HG02884 (cell line): ENCODE measurements at regions not wholly inside any gene's neighbourhood (a gene's known extent, or its start where the extent isn't known, plus 50 kb on each side); places are given as distances from the start of the nearest gene placed in this dataset.

Experiments
- ATAC-seq: cut with Tn5 transposase; IDR thresholded peaks from one replicate; pipeline ENCODE4 v1.9.1; 2021; ENCODE audit warnings: mild to moderate bottlenecking, moderate library complexity; ENCODE audit not compliant: unreplicated experiment

DNA sequence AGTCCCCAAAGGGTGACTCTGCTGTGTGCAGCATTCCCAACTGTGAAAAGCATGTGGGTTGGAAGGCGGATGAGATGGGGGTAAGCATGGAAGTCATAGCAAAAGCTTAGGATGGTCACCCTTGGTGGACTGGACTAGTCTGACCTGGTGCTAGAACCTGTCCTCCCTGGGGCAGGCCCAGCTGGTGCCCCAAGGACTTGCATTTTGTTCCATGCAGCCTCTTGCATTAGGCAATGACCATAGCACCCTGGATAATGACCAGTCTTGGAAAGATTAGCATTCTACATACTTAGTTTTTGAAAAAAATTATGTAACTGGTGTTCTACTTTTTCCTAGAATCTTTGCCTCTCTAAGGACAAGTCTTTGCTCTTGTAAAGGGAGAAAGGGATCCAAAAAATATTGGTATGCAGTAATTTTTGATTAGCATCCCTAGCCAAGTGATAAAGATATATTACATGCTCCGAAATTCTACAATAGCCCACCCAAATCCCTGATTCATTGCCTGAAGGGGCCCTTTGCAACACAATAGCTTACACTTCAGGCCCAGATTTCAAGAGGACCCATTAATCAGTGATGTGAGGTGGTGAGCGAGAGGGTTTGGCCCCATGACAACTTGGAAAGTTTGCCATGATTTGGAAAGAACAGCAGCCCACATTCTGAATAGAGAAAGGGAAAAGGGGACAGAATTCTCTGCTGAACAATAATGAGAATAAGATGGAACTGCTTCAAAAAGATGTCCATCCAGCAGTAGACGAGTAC, 93.3 kb upstream of the CD180 start:
- no peak for ATAC-seq

GRCh38 chr5:67287510-67288268, 91.1 kb upstream of the CD180 start:
- no peak for ATAC-seq

- ATAC-seq = no peak
These were observed 89.4 kb upstream of the CD180 start for GRCh38 chr5:67286006-67286405.

DNA sequence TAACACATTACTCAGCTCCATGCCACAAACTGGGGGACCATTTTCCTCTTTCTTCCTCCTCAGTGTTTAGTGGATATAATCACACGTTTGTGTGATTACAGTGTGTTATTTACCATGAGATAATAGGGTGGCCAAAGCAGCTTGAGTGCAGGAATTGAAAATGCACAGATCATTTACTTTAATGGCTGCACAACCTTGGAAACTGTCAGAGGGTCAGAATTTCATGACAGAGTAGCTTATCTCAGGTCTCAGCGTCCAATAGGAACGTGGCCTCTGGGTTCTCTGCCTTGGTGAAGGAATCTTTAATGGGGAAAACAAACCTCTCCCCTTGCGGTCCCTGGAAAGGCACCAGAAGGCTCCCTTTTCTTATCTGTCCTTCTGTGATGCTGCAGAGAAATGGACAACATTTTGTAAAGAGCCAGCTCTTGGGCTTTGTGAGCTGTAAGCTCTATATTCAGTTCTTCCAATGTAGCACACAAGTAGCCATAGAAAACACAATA, 87.4 kb upstream of the CD180 start:
- no peak for ATAC-seq

DNA sequence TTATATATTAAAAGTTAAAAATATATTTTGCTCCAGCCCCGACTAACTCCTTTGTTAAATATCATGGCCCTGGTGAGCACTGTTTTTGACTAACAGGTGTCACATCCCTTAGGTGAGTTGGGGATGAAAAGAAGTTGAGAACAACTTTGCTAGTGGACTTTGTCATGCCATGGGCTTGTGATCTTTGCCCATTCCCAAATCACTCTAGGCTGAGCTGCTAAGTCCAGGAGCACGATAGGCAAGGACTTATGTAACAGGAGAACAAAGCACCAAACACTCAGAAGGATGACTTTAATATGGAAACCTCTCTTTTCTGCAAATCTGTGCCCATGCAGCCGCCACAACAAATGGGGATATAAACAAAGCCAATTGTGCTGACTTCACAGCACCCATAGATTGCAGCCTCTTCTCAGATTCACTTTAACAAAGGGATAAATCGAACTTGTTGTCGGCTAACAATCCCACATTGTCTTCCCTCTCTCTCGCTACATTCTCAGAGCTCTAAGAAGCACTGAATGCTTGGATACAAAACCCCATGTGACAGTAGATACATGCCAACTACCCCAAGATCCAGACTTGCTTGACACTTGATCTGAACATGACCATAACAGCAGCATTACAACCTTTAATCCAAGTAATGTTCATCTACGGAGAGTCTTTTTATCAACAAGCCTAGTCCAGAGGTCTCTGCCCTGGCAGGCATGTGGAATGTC, 86.8 kb upstream of the CD180 start:
- ATAC-seq = no peak

DNA sequence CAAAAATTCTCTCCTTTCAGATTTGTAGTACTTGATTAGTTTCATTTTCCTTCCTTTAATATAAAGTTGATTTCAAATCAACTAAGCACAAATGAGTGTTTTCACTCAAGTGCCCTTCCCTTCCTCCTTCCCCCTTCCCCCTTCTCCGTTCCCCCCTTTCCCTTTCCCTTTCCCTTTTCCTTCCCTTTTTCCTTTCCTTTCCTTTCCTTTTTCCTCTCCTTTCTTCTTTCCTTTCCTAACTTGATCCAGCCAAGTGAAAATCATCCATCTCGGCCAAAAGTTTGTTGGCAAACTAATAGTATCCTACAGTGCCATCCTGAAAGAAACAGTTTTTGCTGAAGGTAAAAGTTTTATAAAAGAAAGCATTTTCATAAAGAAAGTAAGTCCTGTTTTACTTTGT, 85.3 kb upstream of the CD180 start:
- no peak for ATAC-seq

DNA sequence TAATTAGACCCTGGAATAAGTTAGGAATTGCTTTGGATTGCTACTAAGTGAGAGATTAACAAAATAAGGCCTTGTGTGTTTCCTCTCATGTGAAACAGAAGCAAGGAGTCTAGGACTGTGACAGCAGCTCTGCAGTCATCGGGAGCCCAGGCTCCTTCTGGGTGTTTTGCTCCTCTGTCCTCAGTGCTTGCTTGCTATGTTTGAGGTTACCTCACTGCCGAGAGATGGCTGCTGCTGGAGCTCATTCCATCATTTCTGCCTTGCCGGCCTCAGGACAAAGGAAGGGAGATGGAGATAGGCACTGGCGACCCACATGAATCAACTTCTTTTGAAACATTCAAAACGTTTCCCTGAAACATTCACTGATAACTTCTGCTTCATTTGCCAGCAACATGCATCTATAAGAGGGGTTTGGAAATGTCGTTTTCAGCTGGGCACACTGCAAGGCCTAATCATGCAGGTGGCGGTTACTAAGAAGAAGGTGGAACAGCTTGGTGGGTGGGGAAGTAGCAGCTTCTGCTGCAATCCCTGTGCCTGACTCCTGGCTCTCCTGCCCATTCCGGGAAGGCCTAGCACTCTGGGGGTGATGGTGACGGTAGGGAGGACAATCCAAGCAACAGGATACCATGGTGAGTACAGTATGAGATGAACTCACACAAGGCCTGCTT, 77.2 kb upstream of the CD180 start:
- no peak for ATAC-seq

DNA sequence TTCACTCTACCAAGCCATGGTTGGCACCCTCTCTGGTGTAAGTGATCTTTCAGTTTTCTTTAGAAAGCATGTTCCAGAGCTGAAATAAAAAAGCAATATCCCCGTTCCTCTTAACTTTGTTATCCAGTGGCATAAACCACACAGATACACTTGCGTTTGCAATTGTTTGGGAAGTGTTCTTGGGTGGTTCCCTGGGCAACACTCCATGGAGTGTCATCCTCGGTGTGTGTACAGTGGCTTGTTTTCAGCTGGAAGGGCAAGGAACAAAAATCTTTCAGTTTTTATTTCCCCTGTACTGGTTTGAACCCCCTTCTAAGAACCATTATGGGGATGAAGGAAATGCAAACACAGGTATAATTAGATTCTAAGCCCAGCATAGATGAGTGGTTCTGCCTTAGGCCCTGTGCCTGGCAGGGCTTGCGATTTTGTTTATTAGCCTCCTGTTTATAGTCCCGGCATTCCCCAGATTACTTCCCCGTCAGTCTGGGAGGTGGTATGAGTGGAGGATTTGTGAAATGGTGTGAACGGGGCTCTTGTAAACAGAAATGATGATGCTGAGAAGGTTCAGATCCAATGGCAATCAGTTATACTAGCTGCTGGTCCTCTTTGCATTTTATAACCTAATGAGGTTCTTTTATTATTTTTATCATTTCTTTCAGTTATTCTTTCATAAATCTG, 76.0 kb upstream of the CD180 start:
- no peak for ATAC-seq

GRCh38 chr5:67268231-67269021, 71.8 kb upstream of the CD180 start:
- no peak for ATAC-seq

- ATAC-seq = no peak
These were observed 71.1 kb upstream of the CD180 start for GRCh38 chr5:67267512-67268216.

- ATAC-seq = no peak
These were observed 70.2 kb upstream of the CD180 start for GRCh38 chr5:67266654-67267350.

GRCh38 chr5:67265951-67266350, 69.4 kb upstream of the CD180 start:
- no peak for ATAC-seq

DNA sequence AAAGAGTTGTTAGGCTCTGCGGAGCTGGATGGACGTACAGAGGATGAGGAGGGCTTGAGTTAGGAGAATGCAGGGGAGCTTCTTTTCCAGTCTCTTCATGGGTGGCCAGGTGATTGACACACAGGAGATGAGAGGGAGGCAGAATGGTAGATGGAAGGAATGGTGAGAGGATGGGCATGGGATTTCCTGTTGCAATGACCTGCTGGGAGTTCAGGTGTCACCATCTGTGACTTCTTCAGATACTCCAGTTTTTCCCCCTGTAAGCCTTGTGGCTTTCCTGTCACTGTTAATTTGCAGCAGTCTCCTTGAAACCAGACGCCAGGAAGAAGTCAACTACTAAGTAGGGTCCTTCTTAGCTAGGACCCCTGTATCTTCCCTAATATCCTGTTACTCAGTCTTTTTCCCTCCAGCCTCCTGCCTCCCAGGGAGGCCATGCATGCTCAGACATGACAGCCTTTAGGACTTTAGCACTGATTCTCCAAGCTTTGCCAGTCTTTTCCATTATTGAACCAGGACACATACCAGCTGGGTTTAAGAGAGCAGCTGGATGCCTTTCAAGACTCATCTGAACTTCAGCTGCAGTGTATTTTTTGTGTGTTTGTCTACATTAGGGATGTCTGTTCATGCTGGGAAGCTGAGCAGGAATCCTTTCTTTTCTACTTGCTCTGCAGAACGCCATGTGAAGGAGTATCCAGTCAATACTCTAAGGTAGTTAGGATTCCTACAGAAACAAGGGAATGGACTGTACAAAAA, 67.2 kb upstream of the CD180 start:
- ATAC-seq = no peak

GRCh38 chr5:67262956-67263355, 66.4 kb upstream of the CD180 start:
- no peak for ATAC-seq

DNA sequence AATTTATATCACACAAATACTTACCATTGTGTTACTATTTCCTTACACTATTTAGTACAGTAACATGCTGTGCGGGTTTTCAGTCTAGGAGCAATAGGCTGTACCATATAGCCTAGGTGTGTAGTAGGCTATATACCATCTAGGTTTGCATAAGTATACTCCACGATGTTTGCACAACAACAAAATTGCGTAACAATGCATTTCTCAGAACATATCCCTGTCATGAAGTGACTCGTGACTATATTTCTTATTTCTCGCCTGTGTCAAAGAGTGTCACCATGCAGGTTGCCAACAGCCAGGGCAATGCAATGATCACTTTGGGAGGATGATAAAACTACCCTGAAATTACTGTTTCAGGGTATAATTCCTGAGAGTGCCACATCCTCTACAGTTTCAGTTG, 65.6 kb upstream of the CD180 start:
- no peak for ATAC-seq

GRCh38 chr5:67259548-67260215, 63.1 kb upstream of the CD180 start:
- no peak for ATAC-seq

DNA sequence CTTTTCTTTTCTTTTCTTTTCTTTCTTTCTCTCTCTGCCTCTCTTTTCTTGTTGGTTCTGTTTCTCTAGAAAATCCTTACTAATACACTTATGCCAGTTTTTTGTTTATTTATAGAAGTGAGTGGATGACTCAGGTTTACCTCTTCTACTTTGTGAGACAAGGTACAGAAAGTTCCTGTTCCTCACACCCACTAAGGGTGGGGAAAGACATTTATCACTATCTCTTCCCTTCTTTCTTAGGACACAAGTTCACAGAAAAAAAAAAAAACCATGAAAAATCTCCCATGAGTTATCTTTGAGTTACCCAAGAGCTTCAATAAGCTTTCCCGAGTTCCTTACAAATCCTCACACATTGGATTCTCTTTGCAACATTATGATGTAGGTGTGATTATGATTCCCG, 60.9 kb upstream of the CD180 start:
- no peak for ATAC-seq
